ENCODE measurements at regions not wholly inside any gene's neighbourhood (a gene's known extent, or its start where the extent isn't known, plus 50 kb on each side); places are given as distances from the start of the nearest gene placed in this dataset.

- no peak for TF ChIP-seq POLR2A (IDR thresholded peaks at IDR 0.05)
- TF ChIP-seq CTCF (IDR thresholded peaks at IDR 0.05) = no peak
- no peak for DNase-seq
- H3K27ac ChIP-seq = no peak overlapping the region
- no peaks in the 10 kb centered on the region for H3K9me3 ChIP-seq
- no peaks in the 10 kb centered on the region for H3K4me1 ChIP-seq
- H3K27me3 ChIP-seq = no peaks in the 10 kb centered on the region
- no peaks in the 10 kb centered on the region for H3K36me3 ChIP-seq
- H3K4me3 ChIP-seq = no peak overlapping the region
Measured at GRCh38 chrX:8890794-8891193, 89.6 kb upstream of the FAM9A start.

- Histone ChIP-seq H3K9me3 (no peaks in the 10 kb centered on the region), H3K27me3 (no peaks in the 10 kb centered on the region), H3K4me1 (no peaks in the 10 kb centered on the region), H3K27ac (no peak overlapping the region), H3K4me3 (no peak overlapping the region), H3K36me3 (no peaks in the 10 kb centered on the region)
- no peak for TF ChIP-seq CTCF (IDR thresholded peaks at IDR 0.05)
- TF ChIP-seq POLR2A (IDR thresholded peaks at IDR 0.05) = no peak
- no peak for DNase-seq
Measured at GRCh38 chrX:8887004-8887403, 85.8 kb upstream of the FAM9A start.

GRCh38 chrX:8879750-8880149, 78.6 kb upstream of the FAM9A start:
- Histone ChIP-seq H3K4me3 (no peak overlapping the region), H3K27ac (no peak overlapping the region), H3K9me3 (no peaks in the 10 kb centered on the region), H3K36me3 (no peaks in the 10 kb centered on the region), H3K27me3 (no peaks in the 10 kb centered on the region), H3K4me1 (no peaks in the 10 kb centered on the region)
- TF ChIP-seq POLR2A (IDR thresholded peaks at IDR 0.05) = no peak
- peak in 4 of 6 experiments; percentile 7 to 27 (median 20) for TF ChIP-seq CTCF (IDR thresholded peaks at IDR 0.05)
- DNase-seq = peak in 1 of 3 donors; percentile 51

GRCh38 chrX:8873956-8874355, 72.8 kb upstream of the FAM9A start:
- no peaks in the 10 kb centered on the region for H3K27me3 ChIP-seq
- no peaks in the 10 kb centered on the region for H3K9me3 ChIP-seq
- H3K4me1 ChIP-seq = no peaks in the 10 kb centered on the region
- H3K4me3 ChIP-seq = no peak overlapping the region
- DNase-seq = no peak
- no peak overlapping the region for H3K27ac ChIP-seq
- TF ChIP-seq CTCF (IDR thresholded peaks at IDR 0.05) = no peak
- no peak for TF ChIP-seq POLR2A (IDR thresholded peaks at IDR 0.05)
- no peaks in the 10 kb centered on the region for H3K36me3 ChIP-seq

- Histone ChIP-seq H3K27ac (no peak overlapping the region), H3K4me1 (no peaks in the 10 kb centered on the region), H3K4me3 (no peak overlapping the region), H3K36me3 (no peaks in the 10 kb centered on the region), H3K9me3 (no peaks in the 10 kb centered on the region), H3K27me3 (no peaks in the 10 kb centered on the region)
- DNase-seq = no peak
- TF ChIP-seq CTCF (IDR thresholded peaks at IDR 0.05) (no peak), POLR2A (IDR thresholded peaks at IDR 0.05) (no peak)
Measured at GRCh38 chrX:8873102-8873501, 71.9 kb upstream of the FAM9A start.

GRCh38 chrX:8870411-8870810, 69.2 kb upstream of the FAM9A start:
- Histone ChIP-seq H3K4me1 (no peaks in the 10 kb centered on the region), H3K4me3 (no peak overlapping the region), H3K27me3 (no peaks in the 10 kb centered on the region), H3K36me3 (no peaks in the 10 kb centered on the region), H3K9me3 (no peaks in the 10 kb centered on the region), H3K27ac (no peak overlapping the region)
- TF ChIP-seq CTCF (IDR thresholded peaks at IDR 0.05) (no peak), POLR2A (IDR thresholded peaks at IDR 0.05) (no peak)
- no peak for DNase-seq

All from Peyer's patch (tissue), 4 donors.